HEK293T (cell line): ENCODE measurements at regions not wholly inside any gene's neighbourhood (a gene's known extent, or its start where the extent isn't known, plus 50 kb on each side); places are given as distances from the start of the nearest gene placed in this dataset.

Experiments used
- CTCF ChIA-PET: fragments of 350-600 bp; formaldehyde crosslinking; extraction: SDS; loops from one replicate; lab custom pipeline; 2021; ENCODE audit warnings: antibody characterized with exemption, inconsistent platforms; lab: Yijun Ruan, JAX
- POLR2A ChIA-PET: fragments of 350-600 bp; formaldehyde crosslinking; extraction: SDS; loops from one replicate; lab custom pipeline; 2020; ENCODE audit warnings: antibody characterized with exemption, inconsistent platforms; lab: Yijun Ruan, JAX
- DNase-seq: peaks from one replicate; pipeline ENCODE4 v3.0.0; 2012; ENCODE audit warnings: mixed read lengths; ENCODE audit errors: extremely low spot score
- ARNT ChIP-seq: fragments of 450-650 bp; IDR thresholded peaks from 2 replicates; pipeline ENCODE4 v1.6.1; 2017; ENCODE audit warnings: mild to moderate bottlenecking
- BHLHE40 ChIP-seq: fragments of 450-650 bp; IDR thresholded peaks from 2 replicates; pipeline ENCODE4 v1.6.1; 2016; ENCODE audit warnings: mild to moderate bottlenecking, moderate library complexity, borderline replicate concordance
- CTBP1 ChIP-seq: fragments of 450-650 bp; IDR thresholded peaks from 2 replicates; pipeline ENCODE4 v1.6.1; 2016; ENCODE audit warnings: borderline replicate concordance
- ELF4 ChIP-seq: fragments of 450-650 bp; IDR thresholded peaks from 2 replicates; pipeline ENCODE4 v1.6.1; 2017; ENCODE audit warnings: antibody characterized with exemption
- FOXA1 ChIP-seq: fragments of 450-650 bp; IDR thresholded peaks from 2 replicates; pipeline ENCODE4 v1.6.1; 2016; ENCODE audit warnings: mild to moderate bottlenecking
- FOXK2 ChIP-seq: fragments of 450-650 bp; IDR thresholded peaks from 2 replicates; pipeline ENCODE4 v1.6.1; 2016; ENCODE audit warnings: mild to moderate bottlenecking
- FOXM1 ChIP-seq: fragments of 450-650 bp; IDR thresholded peaks from 2 replicates; pipeline ENCODE4 v1.6.1; 2017; ENCODE audit warnings: mild to moderate bottlenecking, borderline replicate concordance
- HDGF ChIP-seq: fragments of 450-650 bp; IDR thresholded peaks from 2 replicates; pipeline ENCODE4 v1.6.1; 2017; ENCODE audit warnings: antibody characterized with exemption, borderline replicate concordance
- L3MBTL2 ChIP-seq: fragments of 450-650 bp; conservative IDR thresholded peaks from 2 replicates; pipeline ENCODE4 v1.6.1; 2016; ENCODE audit warnings: mild to moderate bottlenecking
- LEF1 ChIP-seq: fragments of 450-650 bp; IDR thresholded peaks from 2 replicates; pipeline ENCODE4 v1.6.1; 2017; ENCODE audit warnings: mild to moderate bottlenecking, borderline replicate concordance
- NFRKB ChIP-seq: fragments of 450-650 bp; IDR thresholded peaks from 2 replicates; pipeline ENCODE4 v1.6.1; 2016; ENCODE audit warnings: mild to moderate bottlenecking, moderate library complexity
- PKNOX1 ChIP-seq: fragments of 450-650 bp; IDR thresholded peaks from 2 replicates; pipeline ENCODE4 v1.6.1; 2016
- SP1 ChIP-seq: fragments of 450-650 bp; IDR thresholded peaks from 2 replicates; pipeline ENCODE4 v1.6.1; 2017
- SUZ12 ChIP-seq: fragments of 450-650 bp; IDR thresholded peaks from 2 replicates; pipeline ENCODE4 v1.6.1; 2016; ENCODE audit warnings: mild to moderate bottlenecking
- TARDBP ChIP-seq: fragments of 450-650 bp; IDR thresholded peaks from 2 replicates; pipeline ENCODE4 v1.6.1; 2016
- ZNF384 ChIP-seq: fragments of 450-650 bp; IDR thresholded peaks from 2 replicates; pipeline ENCODE4 v1.6.1; 2016

GRCh38 chr5:124849774-124850173 is 103.3 kb upstream of the ZNF608 start:
- CTCF ChIA-PET = interaction anchor here (0.6 kb wide), 1 partner anchor 31 kb away, joined by 3 read pairs; no protein-coding TSS in a partner anchor
- TF ChIP-seq CTBP1 (no peak), NFRKB (no peak), ELF4 (no peak), SUZ12 (no peak), SP1 (no peak), FOXA1 (no peak), BHLHE40 (no peak), TARDBP (no peak)
- POLR2A ChIA-PET = interaction anchor here (0.8 to 1.0 kb wide), 2 partner anchors 11 to 42 kb away, joined by 3 to 4 read pairs; no protein-coding TSS in a partner anchor
- DNase-seq = no peak

GRCh38 chr5:124856726-124857125 is 110.3 kb upstream of the ZNF608 start:
- POLR2A ChIA-PET = no interaction called here
- CTCF ChIA-PET = no interaction called here
- TF ChIP-seq PKNOX1 = no peak
- no peak for TF ChIP-seq HDGF
- TF ChIP-seq ARNT = no peak
- no peak for TF ChIP-seq ELF4
- no peak for TF ChIP-seq L3MBTL2
- no peak for TF ChIP-seq FOXA1
- no peak for TF ChIP-seq ZNF384
- TF ChIP-seq SUZ12 = no peak
- TF ChIP-seq SP1 = no peak
- no peak for TF ChIP-seq CTBP1
- no peak for TF ChIP-seq TARDBP
- TF ChIP-seq NFRKB = no peak
- TF ChIP-seq FOXK2 = no peak
- TF ChIP-seq LEF1 = no peak
- TF ChIP-seq BHLHE40 = no peak
- no peak for TF ChIP-seq FOXM1
- no peak for DNase-seq

GRCh38 chr5:124858612-124859011 is 112.2 kb upstream of the ZNF608 start:
- CTCF ChIA-PET = no interaction called here
- no peak for DNase-seq
- TF ChIP-seq ZNF384 (no peak), CTBP1 (no peak), NFRKB (no peak), FOXA1 (no peak), FOXM1 (no peak), LEF1 (no peak), HDGF (no peak), ELF4 (no peak), TARDBP (no peak), SP1 (no peak), PKNOX1 (no peak)

GRCh38 chr5:124859027-124859426 is 112.6 kb upstream of the ZNF608 start:
- DNase-seq = no peak
- CTCF ChIA-PET = no interaction called here
- POLR2A ChIA-PET = interaction anchor here (0.9 to 1.1 kb wide), 2 partner anchors 10 to 110 kb away, joined by 3 to 4 read pairs; no protein-coding TSS in a partner anchor
- TF ChIP-seq SUZ12 (no peak), LEF1 (no peak), SP1 (no peak), HDGF (no peak), ELF4 (no peak), TARDBP (no peak), PKNOX1 (no peak), BHLHE40 (no peak), L3MBTL2 (no peak), FOXA1 (no peak), FOXM1 (no peak)

More at GRCh38 chr5:124858612-124859011, 112.2 kb upstream of the ZNF608 start:
- POLR2A ChIA-PET = interaction anchor here (0.9 to 1.1 kb wide), 2 partner anchors 10 to 110 kb away, joined by 3 to 4 read pairs; no protein-coding TSS in a partner anchor

GRCh38 chr5:124859556-124860290 is 113.3 kb upstream of the ZNF608 start:
- POLR2A ChIA-PET = interaction anchor here (0.9 kb wide), 1 partner anchor 111 kb away, joined by 4 read pairs; no protein-coding TSS in a partner anchor
- TF ChIP-seq LEF1 (no peak), FOXA1 (no peak), SP1 (no peak), FOXK2 (no peak), BHLHE40 (no peak), NFRKB (no peak), SUZ12 (no peak), ARNT (no peak), TARDBP (no peak), L3MBTL2 (no peak), HDGF (no peak), CTBP1 (no peak), ELF4 (no peak), FOXM1 (no peak), ZNF384 (no peak)
- DNase-seq = no peak
- CTCF ChIA-PET = no interaction called here
